ENCODE measurements at regions not wholly inside any gene's neighbourhood (a gene's known extent, or its start where the extent isn't known, plus 50 kb on each side); places are given as distances from the start of the nearest gene placed in this dataset.
A peak's percentile ranks its signal among the peaks of the same experiment; 100 is the strongest.

DNA sequence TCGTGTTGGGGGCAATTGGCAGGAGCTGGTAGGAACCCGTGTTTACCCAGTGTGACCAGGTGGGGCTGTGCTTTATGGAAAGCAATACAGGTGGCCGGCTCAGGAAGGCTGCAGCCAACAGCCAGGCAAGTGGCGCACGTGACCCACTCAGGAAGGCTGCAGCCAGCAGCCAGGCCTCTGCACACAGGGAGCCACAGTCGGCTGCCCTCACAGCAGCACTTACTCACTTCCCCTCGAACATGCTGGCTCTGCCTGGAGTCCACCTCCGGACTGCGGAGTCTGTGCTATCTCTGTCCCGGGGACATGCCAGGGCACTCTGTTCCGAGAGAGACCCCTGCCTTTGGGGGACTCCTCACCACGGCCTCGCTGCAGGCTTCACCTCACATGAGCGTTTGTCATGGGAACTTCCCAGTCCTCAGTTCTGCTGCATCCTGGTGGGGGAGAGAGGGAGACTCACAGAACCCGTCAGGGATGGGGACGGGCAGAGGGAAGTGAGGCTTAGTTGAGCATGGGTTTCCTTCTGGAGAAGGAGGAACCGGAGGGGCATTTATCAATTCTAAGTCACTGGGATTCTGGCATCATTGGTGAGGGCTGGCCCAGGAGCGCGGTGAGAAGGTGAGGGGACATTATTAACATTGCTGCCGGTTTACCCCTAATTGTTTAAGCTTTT lies 76.8 kb downstream of the TTLL2 start (continued):
- TF ChIP-seq, protein P1, sequence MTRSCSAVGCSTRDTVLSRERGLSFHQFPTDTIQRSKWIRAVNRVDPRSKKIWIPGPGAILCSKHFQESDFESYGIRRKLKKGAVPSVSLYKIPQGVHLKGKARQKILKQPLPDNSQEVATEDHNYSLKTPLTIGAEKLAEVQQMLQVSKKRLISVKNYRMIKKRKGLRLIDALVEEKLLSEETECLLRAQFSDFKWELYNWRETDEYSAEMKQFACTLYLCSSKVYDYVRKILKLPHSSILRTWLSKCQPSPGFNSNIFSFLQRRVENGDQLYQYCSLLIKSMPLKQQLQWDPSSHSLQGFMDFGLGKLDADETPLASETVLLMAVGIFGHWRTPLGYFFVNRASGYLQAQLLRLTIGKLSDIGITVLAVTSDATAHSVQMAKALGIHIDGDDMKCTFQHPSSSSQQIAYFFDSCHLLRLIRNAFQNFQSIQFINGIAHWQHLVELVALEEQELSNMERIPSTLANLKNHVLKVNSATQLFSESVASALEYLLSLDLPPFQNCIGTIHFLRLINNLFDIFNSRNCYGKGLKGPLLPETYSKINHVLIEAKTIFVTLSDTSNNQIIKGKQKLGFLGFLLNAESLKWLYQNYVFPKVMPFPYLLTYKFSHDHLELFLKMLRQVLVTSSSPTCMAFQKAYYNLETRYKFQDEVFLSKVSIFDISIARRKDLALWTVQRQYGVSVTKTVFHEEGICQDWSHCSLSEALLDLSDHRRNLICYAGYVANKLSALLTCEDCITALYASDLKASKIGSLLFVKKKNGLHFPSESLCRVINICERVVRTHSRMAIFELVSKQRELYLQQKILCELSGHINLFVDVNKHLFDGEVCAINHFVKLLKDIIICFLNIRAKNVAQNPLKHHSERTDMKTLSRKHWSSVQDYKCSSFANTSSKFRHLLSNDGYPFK (CRISPR knock-in tag; IDR thresholded peaks at IDR 0.05; ENCODE audit: borderline replicate concordance), result no peak
- 0 out of 2 replicates have a peak, but pooled peaks have one; percentile 38 for TF ChIP-seq ZNF230 (CRISPR knock-in tag; IDR thresholded peaks at IDR 0.05)
- TF ChIP-seq, protein P2, sequence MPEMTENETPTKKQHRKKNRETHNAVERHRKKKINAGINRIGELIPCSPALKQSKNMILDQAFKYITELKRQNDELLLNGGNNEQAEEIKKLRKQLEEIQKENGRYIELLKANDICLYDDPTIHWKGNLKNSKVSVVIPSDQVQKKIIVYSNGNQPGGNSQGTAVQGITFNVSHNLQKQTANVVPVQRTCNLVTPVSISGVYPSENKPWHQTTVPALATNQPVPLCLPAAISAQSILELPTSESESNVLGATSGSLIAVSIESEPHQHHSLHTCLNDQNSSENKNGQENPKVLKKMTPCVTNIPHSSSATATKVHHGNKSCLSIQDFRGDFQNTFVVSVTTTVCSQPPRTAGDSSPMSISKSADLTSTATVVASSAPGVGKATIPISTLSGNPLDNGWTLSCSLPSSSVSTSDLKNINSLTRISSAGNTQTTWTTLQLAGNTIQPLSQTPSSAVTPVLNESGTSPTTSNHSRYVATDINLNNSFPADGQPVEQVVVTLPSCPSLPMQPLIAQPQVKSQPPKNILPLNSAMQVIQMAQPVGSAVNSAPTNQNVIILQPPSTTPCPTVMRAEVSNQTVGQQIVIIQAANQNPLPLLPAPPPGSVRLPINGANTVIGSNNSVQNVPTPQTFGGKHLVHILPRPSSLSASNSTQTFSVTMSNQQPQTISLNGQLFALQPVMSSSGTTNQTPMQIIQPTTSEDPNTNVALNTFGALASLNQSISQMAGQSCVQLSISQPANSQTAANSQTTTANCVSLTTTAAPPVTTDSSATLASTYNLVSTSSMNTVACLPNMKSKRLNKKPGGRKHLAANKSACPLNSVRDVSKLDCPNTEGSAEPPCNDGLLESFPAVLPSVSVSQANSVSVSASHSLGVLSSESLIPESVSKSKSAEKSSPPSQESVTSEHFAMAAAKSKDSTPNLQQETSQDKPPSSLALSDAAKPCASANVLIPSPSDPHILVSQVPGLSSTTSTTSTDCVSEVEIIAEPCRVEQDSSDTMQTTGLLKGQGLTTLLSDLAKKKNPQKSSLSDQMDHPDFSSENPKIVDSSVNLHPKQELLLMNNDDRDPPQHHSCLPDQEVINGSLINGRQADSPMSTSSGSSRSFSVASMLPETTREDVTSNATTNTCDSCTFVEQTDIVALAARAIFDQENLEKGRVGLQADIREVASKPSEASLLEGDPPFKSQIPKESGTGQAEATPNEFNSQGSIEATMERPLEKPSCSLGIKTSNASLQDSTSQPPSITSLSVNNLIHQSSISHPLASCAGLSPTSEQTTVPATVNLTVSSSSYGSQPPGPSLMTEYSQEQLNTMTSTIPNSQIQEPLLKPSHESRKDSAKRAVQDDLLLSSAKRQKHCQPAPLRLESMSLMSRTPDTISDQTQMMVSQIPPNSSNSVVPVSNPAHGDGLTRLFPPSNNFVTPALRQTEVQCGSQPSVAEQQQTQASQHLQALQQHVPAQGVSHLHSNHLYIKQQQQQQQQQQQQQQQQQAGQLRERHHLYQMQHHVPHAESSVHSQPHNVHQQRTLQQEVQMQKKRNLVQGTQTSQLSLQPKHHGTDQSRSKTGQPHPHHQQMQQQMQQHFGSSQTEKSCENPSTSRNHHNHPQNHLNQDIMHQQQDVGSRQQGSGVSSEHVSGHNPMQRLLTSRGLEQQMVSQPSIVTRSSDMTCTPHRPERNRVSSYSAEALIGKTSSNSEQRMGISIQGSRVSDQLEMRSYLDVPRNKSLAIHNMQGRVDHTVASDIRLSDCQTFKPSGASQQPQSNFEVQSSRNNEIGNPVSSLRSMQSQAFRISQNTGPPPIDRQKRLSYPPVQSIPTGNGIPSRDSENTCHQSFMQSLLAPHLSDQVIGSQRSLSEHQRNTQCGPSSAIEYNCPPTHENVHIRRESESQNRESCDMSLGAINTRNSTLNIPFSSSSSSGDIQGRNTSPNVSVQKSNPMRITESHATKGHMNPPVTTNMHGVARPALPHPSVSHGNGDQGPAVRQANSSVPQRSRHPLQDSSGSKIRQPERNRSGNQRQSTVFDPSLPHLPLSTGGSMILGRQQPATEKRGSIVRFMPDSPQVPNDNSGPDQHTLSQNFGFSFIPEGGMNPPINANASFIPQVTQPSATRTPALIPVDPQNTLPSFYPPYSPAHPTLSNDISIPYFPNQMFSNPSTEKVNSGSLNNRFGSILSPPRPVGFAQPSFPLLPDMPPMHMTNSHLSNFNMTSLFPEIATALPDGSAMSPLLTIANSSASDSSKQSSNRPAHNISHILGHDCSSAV (CRISPR knock-in tag; IDR thresholded peaks at IDR 0.05; ENCODE audit: borderline replicate concordance), result no peak
- TF ChIP-seq KAT2B (IDR thresholded peaks at IDR 0.05; ENCODE audit: borderline replicate concordance, low read depth, low read length), result no peak
- TF ChIP-seq GFI1 (CRISPR knock-in tag; IDR thresholded peaks at IDR 0.05; ENCODE audit: borderline replicate concordance), result no peak
- no peak for TF ChIP-seq TOE1 (CRISPR knock-in tag; IDR thresholded peaks at IDR 0.05)
- TF ChIP-seq, protein P3, sequence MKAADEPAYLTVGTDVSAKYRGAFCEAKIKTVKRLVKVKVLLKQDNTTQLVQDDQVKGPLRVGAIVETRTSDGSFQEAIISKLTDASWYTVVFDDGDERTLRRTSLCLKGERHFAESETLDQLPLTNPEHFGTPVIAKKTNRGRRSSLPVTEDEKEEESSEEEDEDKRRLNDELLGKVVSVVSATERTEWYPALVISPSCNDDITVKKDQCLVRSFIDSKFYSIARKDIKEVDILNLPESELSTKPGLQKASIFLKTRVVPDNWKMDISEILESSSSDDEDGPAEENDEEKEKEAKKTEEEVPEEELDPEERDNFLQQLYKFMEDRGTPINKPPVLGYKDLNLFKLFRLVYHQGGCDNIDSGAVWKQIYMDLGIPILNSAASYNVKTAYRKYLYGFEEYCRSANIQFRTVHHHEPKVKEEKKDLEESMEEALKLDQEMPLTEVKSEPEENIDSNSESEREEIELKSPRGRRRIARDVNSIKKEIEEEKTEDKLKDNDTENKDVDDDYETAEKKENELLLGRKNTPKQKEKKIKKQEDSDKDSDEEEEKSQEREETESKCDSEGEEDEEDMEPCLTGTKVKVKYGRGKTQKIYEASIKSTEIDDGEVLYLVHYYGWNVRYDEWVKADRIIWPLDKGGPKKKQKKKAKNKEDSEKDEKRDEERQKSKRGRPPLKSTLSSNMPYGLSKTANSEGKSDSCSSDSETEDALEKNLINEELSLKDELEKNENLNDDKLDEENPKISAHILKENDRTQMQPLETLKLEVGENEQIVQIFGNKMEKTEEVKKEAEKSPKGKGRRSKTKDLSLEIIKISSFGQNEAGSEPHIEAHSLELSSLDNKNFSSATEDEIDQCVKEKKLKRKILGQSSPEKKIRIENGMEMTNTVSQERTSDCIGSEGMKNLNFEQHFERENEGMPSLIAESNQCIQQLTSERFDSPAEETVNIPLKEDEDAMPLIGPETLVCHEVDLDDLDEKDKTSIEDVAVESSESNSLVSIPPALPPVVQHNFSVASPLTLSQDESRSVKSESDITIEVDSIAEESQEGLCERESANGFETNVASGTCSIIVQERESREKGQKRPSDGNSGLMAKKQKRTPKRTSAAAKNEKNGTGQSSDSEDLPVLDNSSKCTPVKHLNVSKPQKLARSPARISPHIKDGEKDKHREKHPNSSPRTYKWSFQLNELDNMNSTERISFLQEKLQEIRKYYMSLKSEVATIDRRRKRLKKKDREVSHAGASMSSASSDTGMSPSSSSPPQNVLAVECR (CRISPR knock-in tag; IDR thresholded peaks at IDR 0.05; ENCODE audit: borderline replicate concordance), result no peak
- no peak for TF ChIP-seq PAF1 (CRISPR knock-in tag; IDR thresholded peaks at IDR 0.05)
- TF ChIP-seq, protein P4, sequence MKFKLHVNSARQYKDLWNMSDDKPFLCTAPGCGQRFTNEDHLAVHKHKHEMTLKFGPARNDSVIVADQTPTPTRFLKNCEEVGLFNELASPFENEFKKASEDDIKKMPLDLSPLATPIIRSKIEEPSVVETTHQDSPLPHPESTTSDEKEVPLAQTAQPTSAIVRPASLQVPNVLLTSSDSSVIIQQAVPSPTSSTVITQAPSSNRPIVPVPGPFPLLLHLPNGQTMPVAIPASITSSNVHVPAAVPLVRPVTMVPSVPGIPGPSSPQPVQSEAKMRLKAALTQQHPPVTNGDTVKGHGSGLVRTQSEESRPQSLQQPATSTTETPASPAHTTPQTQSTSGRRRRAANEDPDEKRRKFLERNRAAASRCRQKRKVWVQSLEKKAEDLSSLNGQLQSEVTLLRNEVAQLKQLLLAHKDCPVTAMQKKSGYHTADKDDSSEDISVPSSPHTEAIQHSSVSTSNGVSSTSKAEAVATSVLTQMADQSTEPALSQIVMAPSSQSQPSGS (CRISPR knock-in tag; IDR thresholded peaks at IDR 0.05), result no peak
- 0 out of 2 replicates have a peak, but pooled peaks have one; percentile 39 for TF ChIP-seq ZNF772 (CRISPR knock-in tag; IDR thresholded peaks at IDR 0.05)
- no peak for TF ChIP-seq TEAD2 (CRISPR knock-in tag; IDR thresholded peaks at IDR 0.05)
- no peak for TF ChIP-seq WIZ (CRISPR knock-in tag; IDR thresholded peaks at IDR 0.05)
